GM19043 (cell line): ENCODE measurements at regions not wholly inside any gene's neighbourhood (a gene's known extent, or its start where the extent isn't known, plus 50 kb on each side); places are given as distances from the start of the nearest gene placed in this dataset.
"Not testable (repeated sequence)": the region's sequence is repeated elsewhere in the genome, so short reads cannot be mapped to it uniquely, and the experiment has no call there.

Experiments
- ATAC-seq: cut with Tn5 transposase; IDR thresholded peaks from one replicate; pipeline ENCODE4 v1.9.1; 2021; ENCODE audit warnings: low read depth; ENCODE audit not compliant: unreplicated experiment

DNA sequence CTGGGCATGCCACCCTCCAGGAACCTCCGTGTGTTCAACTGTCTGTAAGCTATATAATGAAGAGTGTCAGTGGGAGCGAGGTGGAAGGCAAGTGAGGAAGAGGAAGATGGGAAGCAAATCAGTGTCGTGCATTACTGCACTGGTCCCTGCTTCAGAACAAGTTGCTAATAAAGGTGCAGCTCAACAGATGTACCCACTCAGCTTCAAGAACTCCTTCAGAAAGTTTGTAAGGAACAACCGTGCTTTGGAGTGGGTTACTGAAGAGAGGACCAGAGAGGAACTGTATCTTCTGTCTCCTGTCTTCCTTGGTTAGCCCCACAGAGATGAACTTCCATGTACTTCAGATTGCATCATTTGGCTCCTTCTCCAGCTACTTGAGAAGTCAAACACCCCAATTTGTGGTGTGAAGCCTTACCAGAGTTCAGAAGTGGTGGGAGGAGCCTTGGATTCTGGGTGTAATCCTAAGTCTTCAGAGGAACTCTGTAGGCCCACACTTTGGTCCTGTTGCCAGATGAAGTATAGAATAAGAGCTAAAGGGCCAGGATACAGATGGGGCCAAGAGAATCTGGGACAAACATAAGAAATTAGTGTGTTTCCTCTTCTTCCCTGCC is 290.5 kb upstream of the PROX1 start:
- ATAC-seq: no peak

DNA sequence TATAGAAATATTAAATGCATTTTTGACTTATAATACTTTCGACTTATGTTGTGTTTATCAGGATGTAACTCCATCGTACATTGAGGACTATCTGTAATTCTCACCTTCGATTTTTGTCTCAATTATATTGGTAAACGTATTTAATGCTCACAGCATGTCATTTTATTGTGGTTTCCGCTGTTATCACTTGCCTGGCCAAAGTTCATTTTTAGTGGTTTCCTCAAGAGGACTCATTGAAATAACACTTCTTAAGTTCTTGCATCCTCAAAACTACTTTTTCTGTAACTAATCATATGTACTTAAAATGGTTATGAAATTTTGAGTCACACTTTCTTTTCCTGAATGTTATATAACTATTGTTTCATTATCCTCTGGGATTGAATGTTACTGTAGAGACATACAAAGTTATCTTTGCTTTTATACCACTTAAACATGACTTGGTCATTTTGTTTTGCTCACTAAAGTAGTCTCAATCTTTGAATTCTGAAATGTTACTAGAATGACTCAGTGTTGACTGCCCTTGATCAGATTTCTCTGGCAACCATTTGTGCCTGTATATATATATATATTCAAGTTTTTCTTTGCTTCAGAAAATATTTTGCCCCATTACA is 289.6 kb upstream of the PROX1 start:
- ATAC-seq: no peak

DNA sequence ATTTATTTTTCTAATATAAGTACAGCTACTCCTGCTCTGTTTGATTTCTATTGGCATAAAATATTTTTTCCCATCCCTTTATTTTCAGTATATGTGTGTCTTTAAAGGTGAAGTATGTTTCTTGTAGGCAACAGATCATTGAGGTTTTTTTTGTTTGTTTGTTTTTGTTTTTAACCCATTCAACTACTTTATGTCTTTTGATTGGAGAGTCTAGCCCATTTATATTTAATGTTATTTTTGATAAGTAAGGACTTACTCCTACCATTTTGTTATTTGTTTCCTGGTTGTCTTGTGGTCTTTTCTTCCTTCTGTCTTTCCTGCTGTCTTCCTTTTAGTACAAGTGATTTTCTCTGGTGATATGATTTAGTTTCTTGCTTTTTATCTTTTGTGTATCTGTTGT is 285.1 kb upstream of the PROX1 start:
- no peak for ATAC-seq

DNA sequence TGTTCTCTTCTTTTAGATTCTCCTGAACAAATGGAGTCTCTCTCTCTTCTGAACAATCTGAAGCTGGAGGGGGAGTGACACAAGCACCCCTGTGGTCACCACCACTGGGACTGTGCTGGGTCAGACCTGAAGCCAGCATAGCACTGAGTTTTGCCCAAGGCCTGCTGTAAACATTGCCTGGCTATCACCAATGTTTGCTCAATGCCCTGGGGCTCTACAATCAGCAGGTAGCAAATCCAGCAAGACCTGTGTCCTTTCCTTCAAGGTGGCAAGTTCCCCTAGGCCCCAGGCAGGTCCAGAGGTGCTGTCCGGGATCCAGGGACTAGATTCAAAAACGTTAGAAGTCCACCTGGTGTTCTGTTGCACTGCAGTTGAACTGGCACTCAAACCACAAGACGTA is 282.8 kb upstream of the PROX1 start:
- ATAC-seq: no peak

DNA sequence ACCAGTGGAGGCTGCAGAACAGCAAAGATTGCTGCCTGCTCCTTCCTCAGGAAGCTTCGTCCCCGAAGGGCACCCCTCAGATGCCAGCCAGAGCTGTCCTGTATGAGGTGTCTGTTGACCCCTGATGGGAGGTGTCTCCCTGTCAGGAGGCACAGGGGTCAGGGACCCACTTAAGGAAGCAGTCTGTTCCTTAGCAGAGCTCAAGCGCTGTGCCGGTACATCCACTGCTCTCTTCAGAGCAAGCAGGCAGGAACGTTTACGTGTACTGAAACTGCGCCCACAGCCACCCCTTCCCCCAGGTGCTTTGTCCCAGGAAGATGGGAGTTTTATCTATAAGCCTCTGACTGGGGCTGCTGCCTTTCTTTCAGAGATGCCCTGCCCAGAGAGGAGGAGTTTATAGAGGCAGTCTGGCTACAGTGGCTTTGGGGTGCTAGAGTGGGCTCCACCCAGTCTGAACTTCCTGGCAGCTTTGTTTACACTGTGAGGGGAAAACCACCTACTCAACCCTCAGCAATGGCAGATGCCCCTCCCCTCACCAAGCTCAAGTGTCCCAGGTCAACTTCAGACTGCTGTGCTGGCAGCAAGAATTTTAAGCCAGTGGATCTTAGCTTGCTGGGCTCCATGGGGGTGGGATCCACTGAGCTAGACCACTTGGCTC is 275.8 kb upstream of the PROX1 start:
- not testable (repeated sequence) for ATAC-seq

DNA sequence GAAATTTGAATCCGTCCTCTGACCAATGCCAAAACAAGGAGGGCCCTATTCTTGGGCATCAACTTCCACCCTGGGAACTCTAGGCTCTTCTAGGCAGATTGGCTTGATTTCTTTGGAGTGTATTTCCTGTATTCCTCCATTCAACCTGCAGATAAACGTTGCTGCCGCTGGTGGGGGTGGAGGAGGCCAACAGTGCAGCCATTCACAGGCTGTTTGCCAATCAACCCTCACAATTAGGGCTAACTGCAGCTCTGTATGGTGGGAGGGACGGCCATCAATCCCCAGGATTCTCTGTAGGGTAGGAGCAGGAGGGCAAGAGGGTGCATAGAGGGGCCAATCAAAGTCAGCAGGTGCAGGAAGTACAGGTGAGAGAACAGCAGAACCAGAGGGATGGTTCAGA is 273.1 kb upstream of the PROX1 start:
- no peak for ATAC-seq

DNA sequence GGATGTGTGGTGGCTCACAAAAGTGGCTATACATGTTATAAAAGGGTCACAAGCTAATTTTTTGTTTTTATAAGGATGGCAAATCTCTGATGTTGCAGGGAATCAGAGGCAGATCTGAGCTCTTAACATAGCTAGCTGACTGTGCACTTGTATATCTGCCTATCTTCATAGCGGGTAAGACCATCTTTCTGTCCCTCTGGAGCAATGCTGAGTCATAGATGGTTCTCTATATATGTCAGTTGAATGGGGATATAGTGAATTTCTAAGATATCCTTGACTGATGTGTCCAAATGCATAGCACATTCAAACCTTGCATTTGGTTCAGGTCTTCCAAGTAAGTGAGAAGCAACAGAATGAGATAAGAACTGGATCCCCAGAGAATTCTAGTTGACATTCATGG is 272.6 kb upstream of the PROX1 start:
- no peak for ATAC-seq

DNA sequence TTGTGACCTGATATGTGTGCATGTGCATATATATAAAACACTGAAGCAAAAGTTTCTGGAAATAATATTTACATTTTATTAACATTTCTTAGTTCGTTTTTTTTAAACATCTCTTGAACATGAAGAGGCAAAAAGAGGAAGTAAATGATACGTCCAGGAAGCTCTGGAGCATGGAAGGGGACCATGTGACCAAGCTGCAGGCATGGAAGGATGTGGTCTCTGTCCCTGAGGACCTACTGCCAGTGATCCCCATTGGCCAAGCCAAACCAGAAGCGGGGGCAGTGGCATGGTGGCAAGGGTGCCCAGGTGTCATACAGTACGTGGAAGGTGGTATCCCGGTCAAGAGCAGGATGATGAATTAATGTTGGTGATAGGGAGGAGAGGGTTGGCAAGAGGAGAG is 268.3 kb upstream of the PROX1 start:
- ATAC-seq: no peak

DNA sequence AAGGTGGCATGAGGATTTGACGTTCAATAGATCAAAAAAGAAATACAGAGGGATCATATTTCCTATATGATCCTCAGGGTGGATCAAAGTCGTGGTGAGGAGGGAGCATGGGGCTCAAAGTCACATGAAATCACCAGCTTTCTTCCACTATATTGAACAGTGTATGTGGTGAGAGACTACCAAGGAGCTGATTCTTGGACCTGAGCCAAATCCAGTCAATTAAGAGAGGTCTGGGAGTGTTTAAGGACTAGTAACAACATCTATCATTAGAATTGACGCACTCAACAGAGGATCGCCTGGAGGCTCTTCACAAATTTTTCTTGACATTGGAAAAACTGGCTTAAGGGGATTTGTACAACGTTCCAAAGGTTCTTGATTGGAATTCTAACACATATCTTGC is 267.7 kb upstream of the PROX1 start:
- ATAC-seq: no peak

DNA sequence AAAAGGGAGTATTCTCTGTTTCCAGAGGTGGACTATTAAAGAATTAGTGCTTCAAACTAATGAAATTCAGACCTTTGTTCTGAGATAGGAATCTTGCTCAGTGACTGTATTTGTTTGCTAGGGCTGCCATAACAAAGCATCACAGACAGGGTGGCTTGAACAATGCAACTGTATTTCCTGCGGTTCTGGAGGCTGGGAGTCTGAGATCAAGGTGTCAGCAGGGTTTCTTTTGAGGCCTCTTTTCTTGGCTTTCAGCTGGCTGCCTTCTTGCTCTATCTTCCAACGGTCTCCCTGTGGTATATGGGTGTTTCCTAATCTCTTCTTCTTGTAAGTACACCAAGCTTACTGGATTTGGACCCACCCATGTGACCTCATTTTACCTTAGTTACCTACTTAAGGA is 264.6 kb upstream of the PROX1 start:
- ATAC-seq: no peak

DNA sequence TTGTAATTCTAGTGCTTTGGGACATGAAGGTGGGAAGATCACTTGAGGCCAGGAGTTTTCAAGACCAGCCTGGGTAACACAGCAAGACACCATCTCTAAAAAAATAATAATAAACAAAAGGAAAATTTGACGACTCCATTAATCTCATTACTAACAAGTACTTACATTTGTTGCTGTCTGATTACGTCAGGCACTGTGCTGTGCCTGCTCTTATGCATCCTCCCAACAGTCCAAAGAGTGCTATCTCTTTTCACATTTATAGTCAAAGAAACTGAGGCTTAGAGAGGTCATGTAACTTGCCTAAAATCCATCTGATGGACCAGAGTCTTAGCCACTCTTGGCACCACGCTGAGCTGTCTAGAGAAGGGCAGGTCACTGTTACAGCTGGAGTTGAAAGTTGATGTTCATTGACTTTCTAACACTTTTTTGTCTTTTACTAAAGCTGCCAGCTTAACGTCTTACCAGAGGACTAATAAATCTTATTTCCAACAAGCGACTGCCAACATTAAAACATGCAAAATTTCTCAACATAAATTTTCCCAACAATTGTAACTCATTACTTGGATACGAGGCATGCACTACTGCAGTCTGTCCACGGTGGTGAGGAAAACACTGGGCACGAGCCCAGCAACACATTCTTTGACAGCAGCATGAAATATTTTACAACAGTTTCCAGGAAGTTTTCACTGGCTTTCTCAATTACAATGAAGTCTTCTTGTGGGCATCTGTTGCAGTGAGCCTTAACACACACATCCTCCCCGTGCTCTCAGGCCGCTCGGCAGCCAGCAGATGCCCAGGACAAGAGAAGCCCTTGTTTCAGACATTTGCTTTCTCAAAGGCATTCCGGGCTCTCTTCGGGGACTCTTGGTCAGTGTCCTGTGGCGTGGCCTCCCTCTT is 262.9 kb upstream of the PROX1 start:
- ATAC-seq: no peak

DNA sequence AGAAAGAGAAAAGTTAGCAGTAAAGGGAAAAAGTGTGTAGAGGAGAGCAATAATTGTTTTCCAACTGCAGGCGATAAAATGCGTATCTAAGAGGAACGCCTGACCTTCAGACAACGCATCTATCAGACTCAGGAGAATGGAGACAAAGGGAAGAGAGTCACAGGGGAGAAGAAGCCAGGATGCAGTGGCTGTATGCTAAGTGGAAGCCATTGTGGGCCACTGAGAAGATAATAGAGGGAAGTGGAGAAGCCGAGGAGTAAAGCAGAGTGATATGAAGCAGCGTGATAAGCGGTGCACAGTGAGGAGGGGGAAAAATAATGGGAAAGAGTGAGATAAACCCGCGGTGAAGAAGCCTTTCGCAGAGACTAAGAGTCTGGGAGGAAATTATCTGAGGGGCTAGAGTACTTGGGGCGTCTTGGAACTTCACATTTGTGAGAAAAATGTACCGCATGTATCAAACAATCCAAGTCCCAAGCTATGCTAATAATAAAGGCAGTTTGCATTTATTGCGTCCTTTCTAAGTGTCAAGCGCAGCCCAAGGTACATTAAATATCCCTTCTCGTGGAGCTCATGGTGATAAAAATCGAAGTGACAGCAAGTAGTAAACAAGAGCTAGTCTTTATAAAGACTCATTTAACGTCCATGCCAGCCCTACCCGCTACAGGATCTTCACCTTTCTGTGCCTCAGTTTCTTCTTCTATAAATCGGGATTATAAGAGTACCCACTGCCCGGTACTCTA is 259.8 kb upstream of the PROX1 start:
- no peak for ATAC-seq

DNA sequence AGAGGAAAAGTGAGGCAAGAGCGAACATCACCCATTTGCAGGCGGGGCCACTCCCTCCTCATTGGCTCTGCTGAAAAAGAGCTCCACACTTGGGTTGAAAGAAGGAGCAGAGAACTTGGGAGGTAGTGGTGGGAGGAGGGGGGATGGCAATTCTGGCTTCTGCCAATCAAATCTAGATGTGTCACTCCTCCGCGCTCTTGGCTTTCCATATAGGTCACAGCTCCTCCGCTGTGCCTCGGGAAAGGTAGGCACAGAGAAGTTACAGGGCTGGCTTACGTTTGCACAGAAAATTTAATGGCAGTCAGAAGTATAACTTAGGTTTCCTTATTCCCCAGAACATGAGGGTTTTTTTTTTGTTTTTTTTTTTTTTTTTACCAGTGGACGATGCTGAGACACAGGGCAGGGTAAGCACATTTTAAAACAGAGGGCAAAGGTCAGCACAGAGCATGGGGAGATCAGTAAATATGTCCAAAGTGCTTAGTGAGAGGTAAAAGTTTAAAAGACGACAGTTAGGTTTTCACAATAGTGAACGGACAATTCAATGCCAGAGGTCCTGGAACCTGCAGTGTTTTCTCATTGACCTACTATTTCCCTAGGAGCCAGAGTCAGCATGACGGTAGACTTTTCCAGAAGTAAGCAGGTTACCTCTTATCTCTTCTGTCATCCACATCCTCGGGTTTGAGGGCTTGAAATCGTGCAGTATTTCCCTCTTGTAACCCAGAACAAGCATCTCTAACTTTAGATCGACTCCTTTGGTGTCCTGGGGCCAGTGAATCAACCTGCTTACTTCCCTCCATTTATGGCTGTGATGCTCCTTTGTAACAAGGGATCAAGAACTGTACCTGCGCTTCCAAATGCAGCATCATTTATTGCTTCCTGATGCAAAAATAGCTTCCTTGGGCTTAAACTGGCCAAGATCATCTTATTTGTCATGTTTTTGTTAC is 258.9 kb upstream of the PROX1 start:
- no peak for ATAC-seq

DNA sequence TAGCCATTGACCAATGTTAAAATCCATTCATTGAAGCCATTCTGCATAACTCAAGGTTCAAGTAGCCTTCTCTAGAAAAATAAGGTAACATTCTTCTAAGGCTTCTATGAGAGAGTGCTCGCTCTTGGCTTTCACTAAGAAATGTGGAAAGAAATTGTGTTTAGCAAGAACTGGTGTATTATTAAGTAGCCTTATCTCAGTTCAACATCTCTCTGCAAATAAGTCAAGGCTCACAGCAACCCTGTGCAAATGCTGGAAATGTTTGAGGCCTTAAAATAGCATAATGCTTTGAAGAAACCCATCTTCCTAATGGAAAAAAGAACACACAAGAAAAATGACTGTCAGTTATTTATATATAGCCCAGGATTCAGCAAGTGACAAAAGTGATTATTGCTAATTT is 254.1 kb upstream of the PROX1 start:
- no peak for ATAC-seq

DNA sequence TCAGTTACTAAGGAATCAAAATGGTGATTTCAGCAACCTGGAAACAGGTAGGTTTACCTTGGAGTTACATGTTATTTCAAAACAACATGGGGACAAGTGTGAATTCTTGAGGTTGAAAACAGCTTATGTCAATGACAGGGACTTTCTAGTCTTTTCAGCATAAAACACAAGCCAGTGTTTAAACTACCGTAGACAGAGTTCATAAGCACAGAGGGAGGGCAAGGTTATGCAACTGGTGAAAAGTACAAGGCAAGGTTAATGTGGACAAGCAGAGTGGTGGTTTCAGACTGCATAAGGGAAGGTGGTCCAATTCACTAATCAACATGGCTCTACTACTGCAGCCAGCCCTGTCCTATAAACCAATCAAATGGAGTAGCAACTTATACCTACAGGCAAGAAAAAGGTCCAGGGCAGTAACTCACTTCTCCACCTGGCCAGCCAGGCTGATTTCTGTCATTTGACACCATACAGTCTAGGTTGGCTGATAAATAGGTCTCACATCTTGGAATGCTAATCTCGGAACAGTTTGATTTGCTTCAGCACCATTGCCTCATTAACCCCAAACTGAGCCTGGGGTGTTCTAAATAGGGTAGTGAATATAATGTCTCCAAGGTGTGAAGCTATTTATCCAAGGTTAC is 250.3 kb upstream of the PROX1 start:
- no peak for ATAC-seq

DNA sequence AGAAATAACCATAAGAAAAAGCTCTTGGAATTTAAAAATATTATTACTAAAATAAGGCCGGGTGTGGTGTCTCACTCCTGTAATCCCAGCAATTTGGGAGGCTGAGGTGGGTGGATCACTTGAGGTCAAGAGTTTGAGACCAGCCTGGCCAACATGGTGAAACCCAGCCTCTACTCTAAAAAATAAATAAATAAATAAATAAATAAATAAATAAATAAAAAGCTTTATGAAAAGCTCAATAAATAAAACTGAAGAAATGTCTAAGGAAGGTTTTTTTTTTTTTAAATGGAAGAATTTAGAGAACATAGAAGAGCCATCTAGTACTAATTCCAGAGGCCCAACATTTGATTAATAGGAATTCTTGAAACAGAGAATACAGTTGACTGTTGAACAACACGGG is 249.1 kb upstream of the PROX1 start:
- no peak for ATAC-seq

DNA sequence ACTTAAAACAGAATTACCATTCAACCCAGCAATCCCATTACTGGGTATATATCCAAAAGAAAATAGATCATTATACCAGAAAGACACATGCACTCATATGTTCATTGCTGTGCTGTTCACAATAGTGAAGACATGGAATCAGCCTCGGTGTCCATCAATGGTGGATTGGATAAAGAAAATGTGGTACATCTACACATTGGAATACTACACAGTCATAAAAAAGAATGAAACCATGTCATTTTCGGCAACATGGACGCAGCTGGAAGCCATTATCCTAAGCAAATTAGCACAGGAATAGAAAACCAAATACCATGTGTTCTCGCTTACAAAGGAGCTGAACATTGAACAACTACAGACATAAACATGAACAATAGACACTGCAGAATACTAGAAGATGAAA is 244.8 kb upstream of the PROX1 start:
- no peak for ATAC-seq

DNA sequence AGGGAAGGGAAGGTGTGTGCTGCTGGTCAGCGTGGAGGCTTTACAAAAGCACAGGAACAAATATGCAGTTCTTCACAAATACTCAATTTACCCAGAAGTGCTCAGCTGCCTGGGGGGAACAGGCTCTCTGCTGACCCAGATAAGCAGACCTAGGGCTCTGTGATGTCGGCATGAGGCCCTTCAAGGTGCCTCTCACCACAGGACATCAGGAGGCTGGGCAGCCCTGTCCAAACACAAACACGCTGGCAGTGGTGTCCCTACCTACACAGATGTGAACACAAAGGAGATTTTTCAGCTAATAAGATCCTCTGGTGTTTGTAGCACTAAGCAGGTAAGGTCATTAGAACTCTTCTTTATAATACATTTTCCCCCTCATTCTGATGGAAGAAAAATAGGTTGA is 243.0 kb upstream of the PROX1 start:
- no peak for ATAC-seq

DNA sequence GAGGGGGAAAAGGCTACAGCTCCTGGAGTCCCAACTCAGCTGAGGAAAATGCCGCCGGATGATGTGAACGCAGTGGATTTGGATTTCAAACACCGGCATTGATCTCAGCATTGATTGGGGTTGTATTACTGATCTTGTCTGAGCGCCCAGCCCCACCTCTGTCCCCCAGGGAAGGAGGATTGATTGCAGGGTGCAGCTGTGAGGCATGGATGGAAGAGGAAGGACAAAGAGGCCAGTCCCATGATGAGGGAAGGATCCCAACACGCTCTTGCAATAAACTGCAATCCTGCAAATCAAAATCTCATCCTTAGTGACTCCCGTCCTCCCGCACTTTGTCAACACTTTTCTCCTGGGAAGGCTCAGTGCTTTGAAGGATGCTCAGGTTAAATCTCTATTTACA is 242.3 kb upstream of the PROX1 start:
- no peak for ATAC-seq
